OCI-LY1 (cell line): ENCODE measurements at regions not wholly inside any gene's neighbourhood (a gene's known extent, or its start where the extent isn't known, plus 50 kb on each side); places are given as distances from the start of the nearest gene placed in this dataset.

Experiments
- H2AFZ ChIP-seq: fragments of 200-600 bp; sonication (generic), shearing (Covaris generic); 2 replicates; pipeline ENCODE4 v1.6.0; 2014; ENCODE audit warnings: antibody characterized with exemption, mild to moderate bottlenecking, low read length
- H3F3A ChIP-seq: fragments of 200-600 bp; sonication (generic), shearing (Covaris generic); 2 replicates; pipeline ENCODE4 v1.6.0; 2014; ENCODE audit warnings: mild to moderate bottlenecking, antibody characterized with exemption, low read length, moderate library complexity; ENCODE audit not compliant: insufficient read depth
- H3K27ac ChIP-seq: fragments of 200-600 bp; sonication (generic); 2 replicates; pipeline ENCODE4 v1.5.1; 2014; ENCODE audit warnings: low read length, mixed run types, mild to moderate bottlenecking, low read depth; ENCODE audit not compliant: poor library complexity, severe bottlenecking
- H3K27me3 ChIP-seq: fragments of 200-600 bp; sonication (generic); 2 replicates; pipeline ENCODE4 v1.6.0; 2014; ENCODE audit warnings: antibody characterized with exemption, mild to moderate bottlenecking, low read length, moderate library complexity; ENCODE audit not compliant: insufficient read depth
- H3K36me3 ChIP-seq: fragments of 200-600 bp; sonication (generic); 2 replicates; pipeline ENCODE4 v1.6.1; 2014; ENCODE audit warnings: mild to moderate bottlenecking, antibody characterized with exemption, low read length, moderate library complexity, mixed read lengths; ENCODE audit not compliant: insufficient read depth
- H3K4me1 ChIP-seq: fragments of 200-600 bp; sonication (generic); 2 replicates; pipeline ENCODE4 v1.5.1; 2014; ENCODE audit warnings: mild to moderate bottlenecking, low read length, moderate library complexity; ENCODE audit not compliant: insufficient read depth, severe bottlenecking
- H3K4me2 ChIP-seq: fragments of 200-600 bp; sonication (generic), shearing (Covaris generic); 2 replicates; pipeline ENCODE4 v1.6.1; 2014; ENCODE audit warnings: low read length
- H3K4me3 ChIP-seq: fragments of 200-600 bp; sonication (generic); 2 replicates; pipeline ENCODE4 v1.5.1; 2014; ENCODE audit warnings: low read length, low read depth, mild to moderate bottlenecking, mixed read lengths; ENCODE audit not compliant: poor library complexity, severe bottlenecking
- H3K79me2 ChIP-seq: fragments of 200-600 bp; shearing (Covaris generic); 2 replicates; pipeline ENCODE4 v1.6.1; 2016; ENCODE audit warnings: mixed run types, low read length, mixed read lengths; ENCODE audit not compliant: insufficient read depth
- H3K9ac ChIP-seq: fragments of 200-600 bp; sonication (generic), shearing (Covaris generic); 2 replicates; pipeline ENCODE4 v1.6.1; 2014; ENCODE audit warnings: mild to moderate bottlenecking, low read length, mixed read lengths
- H3K9me2 ChIP-seq: fragments of 200-600 bp; sonication (generic), shearing (Covaris generic); 2 replicates; pipeline ENCODE4 v1.6.1; 2014; ENCODE audit warnings: low read depth, mild to moderate bottlenecking, low read length, mixed read lengths
- H3K9me3 ChIP-seq: fragments of 200-600 bp; shearing (Covaris generic); 2 replicates; pipeline ENCODE4 v1.6.1; 2014; ENCODE audit warnings: low read length, mixed read lengths
- H4K20me1 ChIP-seq: fragments of 200-600 bp; sonication (generic), shearing (Covaris generic); 2 replicates; pipeline ENCODE4 v1.6.0; 2016; ENCODE audit warnings: mild to moderate bottlenecking, low read length; ENCODE audit not compliant: insufficient read depth
- EZH2 ChIP-seq: fragments of 200-600 bp; sonication (generic), shearing (Covaris generic); IDR thresholded peaks from 2 replicates; pipeline ENCODE4 v1.8.0; 2017; ENCODE audit warnings: borderline replicate concordance, mixed run types, mild to moderate bottlenecking, antibody characterized with exemption, low read length, moderate library complexity, mixed read lengths
- TF ChIP-seq, protein P1 (sequence below): fragments of 200-600 bp; sonication (generic), shearing (Covaris generic); IDR thresholded peaks from 2 replicates; pipeline ENCODE4 v1.5.1; 2017; ENCODE audit warnings: mild to moderate bottlenecking, antibody characterized with exemption, low read length, moderate library complexity, mixed read lengths

DNA sequence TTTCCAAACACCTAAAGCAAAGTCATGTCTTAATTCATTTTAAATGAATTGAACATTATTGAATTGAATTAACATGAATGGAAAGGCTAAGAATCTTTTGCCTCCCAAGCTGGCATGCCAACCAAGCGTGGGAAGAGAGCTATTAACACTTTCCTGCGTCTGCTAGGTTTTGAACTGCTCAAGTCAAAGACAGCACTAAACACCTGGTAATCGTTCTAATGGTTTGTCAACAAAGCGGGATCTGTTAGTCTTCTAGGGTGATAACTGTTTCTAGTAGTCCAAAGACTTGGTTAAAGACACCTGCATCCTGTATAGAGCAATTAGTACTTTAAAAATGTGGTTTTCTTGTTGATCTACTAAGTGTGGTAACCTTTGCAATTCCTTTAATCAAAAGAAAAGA is 164.2 kb upstream of the HMGA2 start:
- H3K79me2 ChIP-seq: no peaks in the 10 kb centered on the region
- no peaks in the 10 kb centered on the region for H4K20me1 ChIP-seq
- H3K9me3 ChIP-seq: no peaks in the 10 kb centered on the region
- no peak overlapping the region for H3K9ac ChIP-seq
- no peaks in the 10 kb centered on the region for H3K36me3 ChIP-seq
- no peak overlapping the region for H3K4me3 ChIP-seq
- H3K9me2 ChIP-seq: no peaks in the 10 kb centered on the region
- TF ChIP-seq, protein P1, sequence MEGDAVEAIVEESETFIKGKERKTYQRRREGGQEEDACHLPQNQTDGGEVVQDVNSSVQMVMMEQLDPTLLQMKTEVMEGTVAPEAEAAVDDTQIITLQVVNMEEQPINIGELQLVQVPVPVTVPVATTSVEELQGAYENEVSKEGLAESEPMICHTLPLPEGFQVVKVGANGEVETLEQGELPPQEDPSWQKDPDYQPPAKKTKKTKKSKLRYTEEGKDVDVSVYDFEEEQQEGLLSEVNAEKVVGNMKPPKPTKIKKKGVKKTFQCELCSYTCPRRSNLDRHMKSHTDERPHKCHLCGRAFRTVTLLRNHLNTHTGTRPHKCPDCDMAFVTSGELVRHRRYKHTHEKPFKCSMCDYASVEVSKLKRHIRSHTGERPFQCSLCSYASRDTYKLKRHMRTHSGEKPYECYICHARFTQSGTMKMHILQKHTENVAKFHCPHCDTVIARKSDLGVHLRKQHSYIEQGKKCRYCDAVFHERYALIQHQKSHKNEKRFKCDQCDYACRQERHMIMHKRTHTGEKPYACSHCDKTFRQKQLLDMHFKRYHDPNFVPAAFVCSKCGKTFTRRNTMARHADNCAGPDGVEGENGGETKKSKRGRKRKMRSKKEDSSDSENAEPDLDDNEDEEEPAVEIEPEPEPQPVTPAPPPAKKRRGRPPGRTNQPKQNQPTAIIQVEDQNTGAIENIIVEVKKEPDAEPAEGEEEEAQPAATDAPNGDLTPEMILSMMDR: no peak
- TF ChIP-seq EZH2: no peak
- no peaks in the 10 kb centered on the region for H3F3A ChIP-seq
- H3K27me3 ChIP-seq: no peaks in the 10 kb centered on the region
- H2AFZ ChIP-seq: no peak overlapping the region
- no peak overlapping the region for H3K4me2 ChIP-seq
- no peaks in the 10 kb centered on the region for H3K4me1 ChIP-seq
- no peak overlapping the region for H3K27ac ChIP-seq

DNA sequence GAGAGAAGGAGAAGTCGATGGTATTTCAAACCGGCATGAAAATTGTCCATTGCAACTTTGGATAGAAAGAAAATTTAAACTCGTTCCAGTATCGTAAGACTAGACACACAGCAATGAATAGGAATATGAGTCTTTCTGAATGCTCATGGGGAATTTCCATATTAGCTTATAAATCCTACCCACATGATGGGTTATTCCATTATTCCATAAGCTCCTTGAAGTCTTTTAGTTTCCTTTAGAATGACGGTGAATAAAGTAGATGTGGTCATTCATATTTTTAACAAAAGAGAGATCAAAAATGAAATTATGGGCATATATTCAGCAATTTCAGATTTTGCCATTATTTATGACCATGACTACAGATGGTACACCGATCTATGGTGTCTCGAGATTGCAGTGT is 163.4 kb upstream of the HMGA2 start:
- Histone ChIP-seq H3K27ac (no peak overlapping the region), H3K9ac (no peak overlapping the region), H4K20me1 (no peaks in the 10 kb centered on the region), H3K4me2 (no peak overlapping the region), H3F3A (no peaks in the 10 kb centered on the region), H3K9me2 (no peaks in the 10 kb centered on the region), H2AFZ (no peak overlapping the region), H3K27me3 (no peaks in the 10 kb centered on the region), H3K4me1 (no peaks in the 10 kb centered on the region), H3K4me3 (no peak overlapping the region), H3K79me2 (no peaks in the 10 kb centered on the region), H3K9me3 (no peaks in the 10 kb centered on the region), H3K36me3 (no peaks in the 10 kb centered on the region)
- TF ChIP-seq EZH2: no peak
- TF ChIP-seq, protein P1: no peak

DNA sequence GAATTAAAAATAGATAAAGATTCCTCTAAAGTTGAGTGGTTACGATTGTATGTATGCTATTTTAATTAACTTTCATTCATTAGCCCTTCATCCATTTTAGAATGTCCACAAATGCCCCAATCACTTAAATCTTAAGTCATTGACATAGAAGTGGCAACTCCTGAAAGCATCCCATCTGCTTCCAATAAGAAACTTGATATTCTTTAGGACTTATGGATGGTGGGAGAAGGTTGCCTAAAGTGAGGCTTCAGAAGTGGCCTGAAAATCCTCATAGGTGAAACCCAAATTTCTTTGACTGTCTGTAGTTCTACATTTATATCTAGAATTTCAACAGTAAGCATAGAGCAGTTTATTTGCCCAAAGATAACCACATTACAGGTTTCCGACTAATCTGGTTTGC is 161.7 kb upstream of the HMGA2 start:
- H3K4me1 ChIP-seq: no peaks in the 10 kb centered on the region
- H3K4me2 ChIP-seq: no peak overlapping the region
- H2AFZ ChIP-seq: no peak overlapping the region
- H3K9me3 ChIP-seq: no peaks in the 10 kb centered on the region
- no peaks in the 10 kb centered on the region for H4K20me1 ChIP-seq
- no peak overlapping the region for H3K4me3 ChIP-seq
- H3K9me2 ChIP-seq: no peaks in the 10 kb centered on the region
- H3K79me2 ChIP-seq: no peaks in the 10 kb centered on the region
- no peak overlapping the region for H3K9ac ChIP-seq
- no peaks in the 10 kb centered on the region for H3K36me3 ChIP-seq
- no peak overlapping the region for H3K27ac ChIP-seq
- H3K27me3 ChIP-seq: no peaks in the 10 kb centered on the region
- TF ChIP-seq, protein P1: no peak
- no peak for TF ChIP-seq EZH2
- no peaks in the 10 kb centered on the region for H3F3A ChIP-seq
